Tibial artery (tissue), 4 donors: ENCODE measurements at regions not wholly inside any gene's neighbourhood (a gene's known extent, or its start where the extent isn't known, plus 50 kb on each side); places are given as distances from the start of the nearest gene placed in this dataset.

ENCODE experiments used
- DNase-seq, 2 donors: peaks; one replicate each; pipeline ENCODE4 v3.0.0-alpha.2; 2019
- H3K27ac ChIP-seq, 2 donors: fragments of 200-600 bp; sonication (generic) in 1 of 2; 1 replicate in 1 of 2; 2 replicates in 1 of 2; pipeline ENCODE4 v1.5.1; 2018 to 2019; ENCODE audit warnings: mild to moderate bottlenecking in 1 of 2
- H3K27me3 ChIP-seq, 2 donors: fragments of 200-600 bp; sonication (generic) in 1 of 2; one replicate each; pipeline versions ENCODE4 v1.5.1 to v1.6.0; 2016 to 2019
- H3K36me3 ChIP-seq, 3 donors: fragments of 200-600 bp; sonication (generic) in 2 of 3; one replicate each; pipeline ENCODE4 v1.5.1; 2016 to 2019; ENCODE audit warnings: mild to moderate bottlenecking in 2 of 3
- H3K4me1 ChIP-seq, 4 donors: fragments of 200-600 bp; sonication (generic) in 2 of 4; 1 replicate in 3 of 4; 2 replicates in 1 of 4; pipeline ENCODE4 v1.5.1; 2016 to 2019
- H3K4me3 ChIP-seq, 2 donors: fragments of 200-600 bp; sonication (generic) in 1 of 2; 1 replicate in 1 of 2; 2 replicates in 1 of 2; pipeline ENCODE4 v1.5.1; 2018 to 2019; ENCODE audit warnings: mild to moderate bottlenecking in 2 of 2
- H3K9me3 ChIP-seq, 3 donors: fragments of 200-600 bp; sonication (generic) in 1 of 3; one replicate each; pipeline ENCODE4 v1.5.1; 2016 to 2019
- intact Hi-C: fragments of 100-400 bp; cut with DNase I; formaldehyde crosslinking; loops from one replicate; pipeline ENCODE4 v1.15.0; 2023; ENCODE audit warnings: low total_unique reads
- TF ChIP-seq, protein P1 (sequence below), 2 experiments: fragments of 200-600 bp in 1 of 2; fragments of 450-650 bp in 1 of 2; IDR thresholded peaks; one replicate each; pipeline ENCODE4 v1.5.1; 2017 to 2019; ENCODE audit warnings: antibody characterized with exemption in 2 of 2, mild to moderate bottlenecking in 1 of 2, moderate library complexity in 1 of 2

DNA sequence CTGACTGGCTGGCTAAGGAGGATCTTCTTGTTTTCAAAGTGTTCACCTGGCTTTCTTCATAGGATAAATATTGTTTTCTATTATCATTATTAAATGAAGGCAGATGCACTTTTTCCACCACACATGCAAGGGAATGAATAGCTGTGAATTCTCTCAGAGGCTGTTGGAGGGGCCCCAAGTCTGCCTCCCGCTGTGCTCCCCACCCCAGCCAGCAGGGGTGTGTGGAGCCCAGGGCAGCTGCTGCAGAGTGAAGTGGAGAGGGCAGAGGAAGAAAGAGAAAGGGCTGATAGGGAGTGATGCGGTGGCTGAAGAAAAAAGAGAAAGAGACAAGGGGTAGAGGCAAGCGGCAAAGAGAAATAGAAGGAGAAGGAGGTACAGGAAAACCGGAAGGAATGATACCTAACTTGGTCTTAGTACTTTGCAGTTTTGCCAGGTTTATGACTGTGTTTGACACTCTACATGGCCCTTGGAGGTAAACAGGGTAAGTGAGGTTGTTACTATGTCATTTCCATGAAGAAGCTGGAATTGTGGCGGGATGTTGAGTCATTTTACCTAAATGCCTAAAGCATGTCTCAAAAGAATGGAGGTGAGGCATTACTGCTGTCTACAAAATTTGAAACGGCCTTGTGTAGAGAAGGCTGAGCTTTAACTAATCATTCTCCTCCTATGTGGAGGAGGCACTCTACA is 145.7 kb upstream of the B3GAT1 start:
- TF ChIP-seq, protein P1, sequence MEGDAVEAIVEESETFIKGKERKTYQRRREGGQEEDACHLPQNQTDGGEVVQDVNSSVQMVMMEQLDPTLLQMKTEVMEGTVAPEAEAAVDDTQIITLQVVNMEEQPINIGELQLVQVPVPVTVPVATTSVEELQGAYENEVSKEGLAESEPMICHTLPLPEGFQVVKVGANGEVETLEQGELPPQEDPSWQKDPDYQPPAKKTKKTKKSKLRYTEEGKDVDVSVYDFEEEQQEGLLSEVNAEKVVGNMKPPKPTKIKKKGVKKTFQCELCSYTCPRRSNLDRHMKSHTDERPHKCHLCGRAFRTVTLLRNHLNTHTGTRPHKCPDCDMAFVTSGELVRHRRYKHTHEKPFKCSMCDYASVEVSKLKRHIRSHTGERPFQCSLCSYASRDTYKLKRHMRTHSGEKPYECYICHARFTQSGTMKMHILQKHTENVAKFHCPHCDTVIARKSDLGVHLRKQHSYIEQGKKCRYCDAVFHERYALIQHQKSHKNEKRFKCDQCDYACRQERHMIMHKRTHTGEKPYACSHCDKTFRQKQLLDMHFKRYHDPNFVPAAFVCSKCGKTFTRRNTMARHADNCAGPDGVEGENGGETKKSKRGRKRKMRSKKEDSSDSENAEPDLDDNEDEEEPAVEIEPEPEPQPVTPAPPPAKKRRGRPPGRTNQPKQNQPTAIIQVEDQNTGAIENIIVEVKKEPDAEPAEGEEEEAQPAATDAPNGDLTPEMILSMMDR (IDR thresholded peaks at IDR 0.05), result no peak
- intact Hi-C loops, result no loop called here
- H3K4me3 ChIP-seq, result no peak overlapping the region

DNA sequence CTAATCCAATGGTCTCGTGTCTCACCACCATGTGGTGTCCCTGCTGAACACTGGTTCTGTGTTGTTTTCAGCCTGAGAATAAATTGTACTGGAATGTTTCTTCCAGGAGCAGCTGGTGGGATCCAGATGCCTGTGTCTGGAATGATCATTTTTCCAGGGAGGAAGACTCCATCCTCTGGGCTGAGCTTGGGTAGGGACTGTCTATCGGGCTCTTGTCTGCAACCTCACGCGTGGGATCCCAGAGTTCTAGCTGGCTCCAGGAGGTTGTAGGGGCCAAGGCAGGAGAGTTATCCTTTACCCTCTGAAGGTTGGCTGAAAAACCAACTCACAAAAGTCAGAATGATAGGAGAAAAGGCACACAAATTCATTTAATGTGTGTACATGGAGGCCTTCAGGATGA is 144.1 kb upstream of the B3GAT1 start:
- Histone ChIP-seq H3K27ac (no peak overlapping the region), H3K27me3 (peaks cover 0 to 3% of the 10 kb centered on the region in 2 donors), H3K9me3 (no peaks in the 10 kb centered on the region), H3K4me1 (no peaks in the 10 kb centered on the region), H3K36me3 (no peaks in the 10 kb centered on the region), H3K4me3 (no peak overlapping the region)
- no peak for DNase-seq
- intact Hi-C loops, result no loop called here
- TF ChIP-seq, protein P1 (IDR thresholded peaks at IDR 0.05), result no peak

More for the DNA sequence above, 145.7 kb upstream of the B3GAT1 start:
- Histone ChIP-seq H3K4me1 (no peaks in the 10 kb centered on the region), H3K9me3 (no peaks in the 10 kb centered on the region), H3K27me3 (peaks cover 0 to 3% of the 10 kb centered on the region in 2 donors), H3K36me3 (no peaks in the 10 kb centered on the region), H3K27ac (no peak overlapping the region)
- no peak for DNase-seq

DNA sequence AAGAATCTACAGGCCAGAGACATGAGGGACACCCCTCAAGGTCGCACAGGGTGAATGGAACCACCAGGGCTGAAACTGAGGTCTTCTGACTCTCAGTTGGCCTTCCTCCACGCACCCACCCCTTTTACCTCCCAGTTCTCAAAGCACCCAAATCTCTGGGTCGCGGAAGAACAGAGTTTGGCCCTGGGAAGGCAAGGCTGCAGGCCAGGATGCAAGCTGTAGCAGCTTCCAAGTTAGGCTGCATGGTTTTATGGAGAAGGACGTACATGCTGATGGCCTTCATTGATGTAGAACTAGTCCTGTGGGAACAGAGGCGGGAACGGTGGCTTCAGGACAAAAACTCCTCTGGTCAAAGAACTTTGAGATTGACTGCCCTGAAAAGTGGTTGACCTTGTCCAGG is 143.5 kb upstream of the B3GAT1 start:
- TF ChIP-seq, protein P1 (IDR thresholded peaks at IDR 0.05), result no peak
- peaks cover 0 to 3% of the 10 kb centered on the region in 2 donors for H3K27me3 ChIP-seq
- H3K4me1 ChIP-seq, result no peaks in the 10 kb centered on the region
- DNase-seq, result no peak
- H3K36me3 ChIP-seq, result no peaks in the 10 kb centered on the region
- no peak overlapping the region for H3K27ac ChIP-seq
- H3K9me3 ChIP-seq, result no peaks in the 10 kb centered on the region
- intact Hi-C loops, result no loop called here
- no peak overlapping the region for H3K4me3 ChIP-seq

DNA sequence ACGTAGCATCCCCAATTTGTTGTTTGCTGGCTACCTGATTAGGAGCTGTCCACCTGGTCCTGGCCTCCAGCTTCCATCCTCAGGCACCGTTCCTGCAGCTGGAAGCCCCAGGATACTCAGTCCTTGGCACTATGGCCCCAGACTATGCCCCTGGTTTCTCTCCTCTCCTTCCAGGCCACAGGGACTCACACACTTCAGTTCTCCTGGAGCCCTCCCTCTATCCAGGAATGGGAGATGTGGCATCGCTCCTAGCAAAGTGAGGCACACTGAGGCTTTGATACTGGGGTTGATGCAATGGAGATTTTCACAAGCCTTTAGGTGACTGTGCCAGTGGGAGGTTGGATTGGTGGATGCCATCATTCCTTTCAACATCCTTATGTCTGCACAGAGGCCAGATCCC is 142.8 kb upstream of the B3GAT1 start:
- TF ChIP-seq, protein P1 (IDR thresholded peaks at IDR 0.05), result no peak
- H3K36me3 ChIP-seq, result no peaks in the 10 kb centered on the region
- DNase-seq, result no peak

DNA sequence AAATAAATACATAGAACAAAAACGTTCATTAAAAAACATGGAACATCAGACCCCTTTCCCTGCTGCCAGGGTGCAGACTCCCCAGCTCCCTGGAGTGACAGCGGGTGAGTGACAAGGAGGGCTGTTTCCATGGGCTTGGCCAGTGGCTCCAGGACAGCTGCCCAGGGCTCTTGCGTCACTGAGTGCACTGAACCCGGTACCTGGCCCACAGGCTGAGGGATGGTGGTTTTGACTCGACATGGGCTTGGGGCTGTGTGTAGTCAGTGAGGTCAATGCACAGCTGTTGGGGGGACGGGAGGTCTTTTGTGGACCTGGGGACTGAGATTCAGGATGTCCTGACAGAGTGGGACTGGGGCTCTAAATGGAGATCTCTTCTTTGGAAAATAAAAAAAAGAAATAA is 142.1 kb upstream of the B3GAT1 start:
- Histone ChIP-seq H3K4me3 (no peak overlapping the region), H3K9me3 (no peaks in the 10 kb centered on the region), H3K36me3 (no peaks in the 10 kb centered on the region), H3K27ac (no peak overlapping the region), H3K4me1 (no peaks in the 10 kb centered on the region), H3K27me3 (peaks cover 0 to 3% of the 10 kb centered on the region in 2 donors)
- DNase-seq, result no peak
- intact Hi-C loops, result no loop called here
- TF ChIP-seq, protein P1 (IDR thresholded peaks at IDR 0.05), result no peak

More for the DNA sequence above, 142.8 kb upstream of the B3GAT1 start:
- Histone ChIP-seq H3K4me1 (no peaks in the 10 kb centered on the region), H3K9me3 (no peaks in the 10 kb centered on the region), H3K27me3 (peaks cover 0 to 3% of the 10 kb centered on the region in 2 donors), H3K4me3 (no peak overlapping the region), H3K27ac (no peak overlapping the region)
- intact Hi-C loops, result no loop called here
